NCI-H226 (cell line): ENCODE measurements at regions not wholly inside any gene's neighbourhood (a gene's known extent, or its start where the extent isn't known, plus 50 kb on each side); places are given as distances from the start of the nearest gene placed in this dataset.

Experiments used
- DNase-seq: peaks from one replicate; pipeline ENCODE4 v3.0.0-alpha.2; 2015

- peak; percentile 14 for DNase-seq
Measured at GRCh38 chr16:86306811-86307513, 203.4 kb upstream of the FOXF1 start.

- DNase-seq, result peak; percentile 58
Measured at GRCh38 chr16:86307514-86307903, 202.8 kb upstream of the FOXF1 start.

GRCh38 chr16:86308514-86308913, 201.8 kb upstream of the FOXF1 start:
- DNase-seq, result no peak

- no peak for DNase-seq
Measured at GRCh38 chr16:86313631-86314030, 196.7 kb upstream of the FOXF1 start.

GRCh38 chr16:86314402-86315025, 195.8 kb upstream of the FOXF1 start:
- DNase-seq, result no peak

GRCh38 chr16:86316967-86317812, 193.1 kb upstream of the FOXF1 start:
- no peak for DNase-seq

- DNase-seq, result no peak
Measured at GRCh38 chr16:86317813-86318650, 192.3 kb upstream of the FOXF1 start.

- DNase-seq, result no peak
Measured at GRCh38 chr16:86319585-86320236, 190.6 kb upstream of the FOXF1 start.

GRCh38 chr16:86320237-86320595, 190.1 kb upstream of the FOXF1 start:
- no peak for DNase-seq

GRCh38 chr16:86321491-86321890, 188.8 kb upstream of the FOXF1 start:
- no peak for DNase-seq

- no peak for DNase-seq
Measured at GRCh38 chr16:86322283-86322682, 188.0 kb upstream of the FOXF1 start.

- no peak for DNase-seq
Measured at GRCh38 chr16:86322806-86323205, 187.5 kb upstream of the FOXF1 start.

- no peak for DNase-seq
Measured at GRCh38 chr16:86324320-86324719, 186.0 kb upstream of the FOXF1 start.

- no peak for DNase-seq
Measured at GRCh38 chr16:86325360-86325759, 185.0 kb upstream of the FOXF1 start.

- no peak for DNase-seq
Measured at GRCh38 chr16:86325895-86326294, 184.4 kb upstream of the FOXF1 start.

GRCh38 chr16:86327321-86327720, 183.0 kb upstream of the FOXF1 start:
- DNase-seq, result no peak

- no peak for DNase-seq
Measured at GRCh38 chr16:86330906-86331305, 179.4 kb upstream of the FOXF1 start.

GRCh38 chr16:86334079-86334635, 176.2 kb upstream of the FOXF1 start:
- DNase-seq, result no peak

GRCh38 chr16:86335266-86336172, 174.8 kb upstream of the FOXF1 start:
- DNase-seq, result no peak

GRCh38 chr16:86337138-86337537, 173.2 kb upstream of the FOXF1 start:
- no peak for DNase-seq
